Activated CD4-positive, alpha-beta T cell treated with anti-CD3 and anti-CD28 coated beads for 48 hours (primary cell): ENCODE measurements at regions not wholly inside any gene's neighbourhood (a gene's known extent, or its start where the extent isn't known, plus 50 kb on each side); places are given as distances from the start of the nearest gene placed in this dataset.
"Not testable (repeated sequence)": the region's sequence is repeated elsewhere in the genome, so short reads cannot be mapped to it uniquely, and the experiment has no call there.

ENCODE experiments used
- DNase-seq: peaks from one replicate; pipeline ENCODE4 v3.0.0-alpha.2; 2020

DNA sequence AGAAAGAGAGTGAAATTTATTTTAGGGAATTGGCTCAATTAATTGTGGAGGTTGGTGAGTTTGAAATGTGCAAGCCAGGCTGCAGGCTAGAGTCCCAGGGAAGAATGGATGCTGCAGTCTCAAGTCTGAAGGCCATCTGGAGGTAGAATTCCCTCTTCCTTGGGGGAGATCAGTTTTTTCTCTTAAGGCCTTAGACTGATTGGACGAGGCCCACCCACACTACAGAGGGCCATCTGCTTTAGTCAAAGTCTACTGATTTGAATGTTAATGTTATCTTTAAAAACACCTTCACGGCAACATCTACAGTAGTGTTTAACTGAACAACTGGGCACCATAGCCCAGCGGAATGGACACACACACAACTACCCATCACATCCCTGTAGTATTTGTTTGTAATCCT, 245.9 kb upstream of the IRF2BP2 start:
- DNase-seq, result no peak

- DNase-seq, result no peak
Measured at GRCh38 chr1:234854645-234855039, 244.7 kb upstream of the IRF2BP2 start.

DNA sequence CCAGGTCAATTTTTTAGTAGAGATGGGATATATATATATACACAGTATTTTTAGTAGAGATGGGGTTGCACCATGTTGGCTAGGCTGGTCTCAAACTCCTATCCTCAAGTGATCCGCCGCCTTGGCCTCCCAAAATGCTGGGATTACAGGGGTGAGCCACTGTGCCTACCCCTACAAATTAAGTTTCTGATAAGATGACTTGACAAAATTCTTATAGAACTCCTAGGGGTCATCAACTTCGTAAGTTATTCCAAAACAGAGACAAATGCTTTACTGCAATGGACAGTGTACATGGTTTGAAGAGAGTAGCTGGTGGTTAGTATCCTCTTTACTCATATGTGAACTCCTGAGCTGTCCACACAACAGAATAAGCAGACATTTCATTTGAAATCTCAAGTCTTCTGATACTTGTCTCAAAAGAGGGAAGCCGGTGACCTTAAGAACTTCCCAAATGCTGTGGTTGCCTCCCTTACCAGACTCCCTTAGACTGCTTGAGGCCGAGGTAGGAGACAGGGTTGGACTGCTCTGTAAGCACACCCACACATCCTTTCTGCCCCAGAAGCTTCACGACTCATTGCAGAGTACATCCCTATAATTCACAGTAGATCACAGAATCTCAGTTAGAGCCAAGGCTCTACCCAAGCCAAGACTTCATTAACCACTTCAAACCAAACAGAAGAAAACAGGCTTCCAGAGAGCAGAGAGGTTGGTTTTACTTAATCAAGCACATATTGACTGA, 244.1 kb upstream of the IRF2BP2 start:
- DNase-seq, result no peak

GRCh38 chr1:234852659-234853058, 242.7 kb upstream of the IRF2BP2 start:
- DNase-seq, result no peak

GRCh38 chr1:234851450-234852438, 241.8 kb upstream of the IRF2BP2 start:
- no peak for DNase-seq

DNA sequence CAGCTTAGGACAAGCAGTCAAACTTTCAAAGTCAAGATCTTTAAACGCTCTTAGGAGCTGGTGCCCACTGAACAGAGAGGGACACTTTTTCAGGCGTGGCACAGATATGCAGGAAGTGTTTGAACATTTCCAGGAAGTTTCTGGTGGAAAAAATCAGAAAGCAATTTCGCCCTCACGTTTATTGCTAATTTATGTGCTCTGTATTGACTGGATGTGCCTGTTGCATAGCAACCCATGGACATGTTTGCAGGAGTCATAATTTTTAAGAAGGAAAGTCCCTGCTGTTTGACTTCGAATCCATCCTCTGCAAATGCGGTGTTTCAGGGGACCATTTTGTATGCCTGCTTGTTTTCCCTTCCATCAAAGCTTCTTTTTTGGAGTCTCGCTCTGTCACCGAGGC, 239.9 kb upstream of the IRF2BP2 start:
- no peak for DNase-seq

GRCh38 chr1:234848972-234849649, 239.1 kb upstream of the IRF2BP2 start:
- no peak for DNase-seq

DNA sequence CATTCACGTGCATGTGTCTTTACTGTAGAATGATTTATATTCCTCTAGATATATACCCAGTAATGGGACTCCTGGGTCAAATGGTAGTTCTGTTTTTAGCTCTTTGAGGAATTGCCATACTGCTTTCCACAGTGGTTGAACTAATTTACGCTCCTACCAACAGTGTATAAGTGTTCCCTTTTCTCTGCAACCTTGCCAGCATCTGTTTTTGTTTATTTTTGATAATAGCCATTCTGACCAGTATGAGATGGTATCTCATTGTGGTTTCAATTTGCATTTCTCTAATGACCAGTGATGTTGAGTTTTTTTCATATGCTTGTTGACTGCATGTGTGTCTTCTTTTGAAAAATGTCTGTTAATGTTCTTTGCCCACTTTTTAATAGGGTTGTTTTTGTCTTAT, 236.8 kb upstream of the IRF2BP2 start:
- not testable (repeated sequence) for DNase-seq

- no peak for DNase-seq
Measured at GRCh38 chr1:234845836-234846235, 235.9 kb upstream of the IRF2BP2 start.

- DNase-seq, result peak; percentile 63
Measured at GRCh38 chr1:234845097-234845660, 235.2 kb upstream of the IRF2BP2 start.

DNA sequence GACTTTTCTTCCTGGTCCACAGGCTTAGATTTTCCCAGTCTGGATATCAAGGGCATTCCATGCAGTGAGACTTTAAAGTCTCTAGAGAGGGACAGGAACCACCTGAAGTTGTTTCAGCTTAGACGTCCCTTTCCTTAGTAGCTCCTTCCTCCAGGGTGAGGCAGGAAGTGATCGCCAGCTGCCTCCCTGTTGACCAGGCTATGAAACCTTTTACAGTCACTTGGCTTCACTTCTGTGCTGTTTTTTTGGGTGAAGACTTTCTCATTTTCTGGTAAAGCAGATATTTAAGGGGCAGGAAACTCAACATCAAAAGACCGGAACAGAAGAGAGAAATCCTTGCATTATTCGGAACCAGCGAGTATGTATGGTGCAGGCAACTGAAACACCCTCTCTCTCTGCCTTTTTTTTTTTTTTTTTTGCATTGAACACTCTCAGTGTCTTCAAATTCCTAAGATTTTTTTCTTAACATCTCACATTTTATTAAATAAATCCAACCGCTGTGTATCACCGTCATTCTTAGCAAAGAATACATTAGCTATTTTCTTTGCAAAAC, 234.6 kb upstream of the IRF2BP2 start:
- no peak for DNase-seq

GRCh38 chr1:234843946-234844345, 234.0 kb upstream of the IRF2BP2 start:
- no peak for DNase-seq

DNA sequence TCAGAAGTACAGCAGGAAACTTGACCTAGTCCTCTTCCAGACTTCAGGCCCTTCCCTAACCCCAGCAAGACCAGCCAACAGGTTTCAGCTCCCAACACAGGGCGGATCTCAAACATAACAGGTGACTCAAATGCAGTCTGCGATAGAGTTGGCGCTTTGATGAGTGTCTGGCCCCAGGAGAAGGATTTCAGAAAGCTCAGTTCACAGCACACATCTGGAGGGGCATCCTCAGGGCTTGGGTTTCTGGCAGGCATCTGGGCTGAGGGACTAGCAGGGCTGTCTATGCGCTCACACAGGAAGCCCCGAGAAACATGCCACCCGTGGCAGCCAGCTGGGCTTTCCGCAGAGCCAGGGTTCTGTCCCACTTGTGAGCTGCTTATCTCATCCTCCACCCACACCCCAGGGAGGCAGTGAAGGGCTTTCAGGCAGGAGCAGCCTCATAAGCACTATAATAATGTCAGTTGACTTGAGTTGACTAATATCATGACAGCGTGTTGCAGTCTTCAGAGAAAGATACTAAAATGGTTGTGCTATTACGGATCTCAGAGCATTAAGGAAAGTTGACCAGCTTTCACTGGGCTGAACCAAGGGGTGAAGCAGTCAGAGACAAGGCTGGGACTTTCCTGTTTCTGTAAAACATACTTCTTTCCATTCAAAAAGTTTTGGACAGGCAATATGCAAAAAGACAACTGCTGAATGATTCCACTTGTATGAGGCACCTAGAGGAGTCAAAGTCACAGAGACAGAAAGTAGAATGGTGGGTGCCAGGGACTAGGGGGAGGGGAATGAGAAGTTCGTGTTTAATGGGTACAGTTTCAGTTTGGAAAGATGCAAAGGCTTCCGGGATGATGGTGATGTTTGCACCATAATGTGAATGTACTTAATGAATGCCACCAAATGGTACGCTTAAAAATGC, 233.0 kb upstream of the IRF2BP2 start:
- DNase-seq, result peak; percentile 90

DNA sequence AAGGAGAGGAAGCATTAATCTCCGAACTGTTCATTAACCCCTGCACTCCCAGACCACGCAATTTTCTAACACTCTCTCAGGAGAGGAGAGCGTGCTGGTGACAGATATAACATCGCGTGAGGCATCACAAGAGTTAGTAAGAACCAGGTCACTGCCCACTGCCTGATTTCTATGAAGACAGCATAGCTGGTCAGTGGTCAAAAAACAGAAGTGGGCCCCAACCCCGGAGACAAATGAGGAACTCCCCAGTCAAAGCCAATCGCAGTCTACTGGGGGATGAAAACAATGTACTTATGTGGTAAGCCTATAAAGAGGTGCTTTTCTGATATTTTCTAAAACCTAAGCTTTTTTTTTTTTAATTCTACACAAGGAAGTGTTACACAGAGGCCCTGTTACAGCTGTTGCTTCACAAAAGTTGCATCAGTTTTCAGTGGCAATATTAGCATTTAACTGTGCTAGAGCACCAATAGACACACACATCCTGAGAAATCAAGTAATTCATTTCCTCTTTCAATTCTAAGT, 231.8 kb upstream of the IRF2BP2 start:
- no peak for DNase-seq

GRCh38 chr1:234841281-234841680, 231.3 kb upstream of the IRF2BP2 start:
- DNase-seq, result no peak

GRCh38 chr1:234840843-234841242, 230.9 kb upstream of the IRF2BP2 start:
- peak; percentile 22 for DNase-seq

DNA sequence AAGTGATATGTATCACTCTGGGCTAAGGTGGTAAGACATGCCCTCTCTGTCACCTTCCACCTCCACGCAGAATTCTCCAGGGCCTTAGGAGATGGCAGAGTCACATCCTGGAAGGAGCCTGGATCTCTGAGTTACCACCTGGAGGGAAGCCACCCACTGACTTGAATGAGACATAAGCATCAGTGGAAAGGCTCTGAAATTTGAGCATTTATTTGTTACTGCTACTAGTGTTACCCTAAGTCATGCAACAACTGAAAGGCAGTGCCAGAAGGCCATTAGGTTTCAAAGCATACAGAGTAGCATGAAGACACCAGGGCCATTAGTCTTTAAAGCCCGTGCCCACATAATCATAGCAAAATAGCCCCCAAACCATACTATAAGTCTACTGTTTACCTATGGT, 230.3 kb upstream of the IRF2BP2 start:
- DNase-seq, result no peak

DNA sequence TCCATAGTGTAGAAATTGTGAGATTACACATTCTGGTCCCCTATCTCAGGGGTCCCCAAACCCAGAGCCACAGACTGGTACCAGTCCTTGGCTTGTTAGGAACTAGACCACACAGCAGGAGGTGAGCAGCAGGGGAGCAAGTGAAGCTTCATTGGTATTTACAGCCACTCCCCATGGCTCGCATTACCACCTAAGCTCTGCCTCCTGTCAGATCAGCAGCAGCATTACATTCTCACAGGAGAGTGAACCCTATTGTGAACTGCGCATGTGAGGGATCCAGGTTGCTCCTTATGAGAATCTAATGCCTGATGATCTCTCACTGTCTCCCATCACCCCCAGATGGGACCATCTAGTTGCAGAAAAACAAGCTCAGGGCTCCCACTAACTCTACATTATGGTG, 229.7 kb upstream of the IRF2BP2 start:
- no peak for DNase-seq

DNA sequence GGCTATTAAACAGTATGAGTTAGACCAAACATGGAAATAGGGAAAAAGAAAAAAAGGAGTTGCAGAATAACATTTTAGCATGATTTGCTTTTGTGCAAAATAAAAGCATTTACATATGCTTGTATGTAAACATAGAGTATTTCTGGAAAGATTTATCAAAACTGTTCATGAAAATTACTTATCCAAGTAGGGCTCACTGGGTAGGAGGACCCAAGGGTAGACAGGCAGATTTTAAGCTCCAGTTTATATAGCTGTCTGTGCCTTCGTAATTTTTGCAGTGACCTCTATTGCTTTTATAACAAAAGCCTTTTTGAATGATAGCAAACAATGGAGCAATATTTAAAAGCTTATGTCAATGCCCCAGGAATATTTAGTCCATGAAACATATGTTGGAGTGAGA, 228.8 kb upstream of the IRF2BP2 start:
- no peak for DNase-seq

- DNase-seq, result no peak
Measured at GRCh38 chr1:234838182-234838581, 228.2 kb upstream of the IRF2BP2 start.

DNA sequence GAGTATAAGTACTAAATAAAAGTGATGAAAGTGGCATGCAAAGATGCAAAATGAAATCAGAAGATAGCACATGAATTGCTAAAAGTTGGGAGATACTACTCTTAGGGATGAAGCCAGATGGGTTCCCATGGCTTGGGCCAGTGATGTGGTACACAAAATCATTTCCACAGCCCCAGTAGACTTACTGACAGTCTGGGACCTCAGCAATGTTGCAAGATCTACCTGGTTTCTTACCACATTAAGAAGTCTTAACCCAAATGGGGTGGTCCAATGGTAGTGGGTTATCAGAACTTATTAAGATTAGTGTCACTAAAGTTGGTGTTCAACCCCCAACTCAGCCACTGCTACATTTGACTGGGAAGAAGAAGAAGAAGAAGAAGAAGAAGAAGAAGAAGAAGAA, 227.7 kb upstream of the IRF2BP2 start:
- DNase-seq, result no peak
